ENCODE measurements at regions not wholly inside any gene's neighbourhood (a gene's known extent, or its start where the extent isn't known, plus 50 kb on each side); places are given as distances from the start of the nearest gene placed in this dataset.

- Histone ChIP-seq H3K27me3 (no peaks in the 10 kb centered on the region), H3K9me3 (no peaks in the 10 kb centered on the region), H3K27ac (no peak overlapping the region), H3K4me1 (no peaks in the 10 kb centered on the region), H3K4me3 (no peak overlapping the region), H3K36me3 (no peaks in the 10 kb centered on the region)
- DNase-seq (ENCODE audit: low spot score in 2 of 2), result no peak
- intact Hi-C loops (cut with DNase I), result no loop called here
- TF ChIP-seq, protein P1, sequence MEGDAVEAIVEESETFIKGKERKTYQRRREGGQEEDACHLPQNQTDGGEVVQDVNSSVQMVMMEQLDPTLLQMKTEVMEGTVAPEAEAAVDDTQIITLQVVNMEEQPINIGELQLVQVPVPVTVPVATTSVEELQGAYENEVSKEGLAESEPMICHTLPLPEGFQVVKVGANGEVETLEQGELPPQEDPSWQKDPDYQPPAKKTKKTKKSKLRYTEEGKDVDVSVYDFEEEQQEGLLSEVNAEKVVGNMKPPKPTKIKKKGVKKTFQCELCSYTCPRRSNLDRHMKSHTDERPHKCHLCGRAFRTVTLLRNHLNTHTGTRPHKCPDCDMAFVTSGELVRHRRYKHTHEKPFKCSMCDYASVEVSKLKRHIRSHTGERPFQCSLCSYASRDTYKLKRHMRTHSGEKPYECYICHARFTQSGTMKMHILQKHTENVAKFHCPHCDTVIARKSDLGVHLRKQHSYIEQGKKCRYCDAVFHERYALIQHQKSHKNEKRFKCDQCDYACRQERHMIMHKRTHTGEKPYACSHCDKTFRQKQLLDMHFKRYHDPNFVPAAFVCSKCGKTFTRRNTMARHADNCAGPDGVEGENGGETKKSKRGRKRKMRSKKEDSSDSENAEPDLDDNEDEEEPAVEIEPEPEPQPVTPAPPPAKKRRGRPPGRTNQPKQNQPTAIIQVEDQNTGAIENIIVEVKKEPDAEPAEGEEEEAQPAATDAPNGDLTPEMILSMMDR (IDR thresholded peaks at IDR 0.05), result no peak
Observed at GRCh38 chr18:1968801-1969498, 602.4 kb downstream of the METTL4 start.

DNA sequence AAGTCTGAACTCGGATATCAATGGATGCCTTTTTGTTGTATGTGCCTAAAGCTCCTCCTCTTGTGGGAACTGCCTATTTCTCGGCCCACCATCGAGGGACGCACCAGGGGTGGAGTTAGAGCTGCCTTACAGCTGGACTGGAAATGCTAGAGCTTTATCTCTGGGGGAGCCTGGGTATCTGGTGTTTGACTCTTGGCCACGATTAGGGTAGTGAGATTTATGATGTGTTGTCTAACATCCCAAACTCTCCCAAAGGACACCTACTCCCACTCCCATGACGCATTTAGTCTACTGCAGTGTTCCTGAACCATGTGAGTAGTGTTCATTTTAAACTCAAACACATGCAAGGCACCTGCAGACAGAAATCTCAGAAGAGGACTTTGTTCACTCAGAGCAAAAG is 594.8 kb downstream of the METTL4 start:
- Histone ChIP-seq H3K9me3 (no peaks in the 10 kb centered on the region), H3K4me3 (no peak overlapping the region), H3K27ac (no peak overlapping the region), H3K27me3 (no peaks in the 10 kb centered on the region), H3K36me3 (no peaks in the 10 kb centered on the region), H3K4me1 (no peaks in the 10 kb centered on the region)
- DNase-seq (ENCODE audit: low spot score in 2 of 2), result no peak
- TF ChIP-seq, protein P1 (IDR thresholded peaks at IDR 0.05), result no peak
- intact Hi-C loops (cut with DNase I), result no loop called here

- no peak for DNase-seq (ENCODE audit: low spot score in 2 of 2)
- no peaks in the 10 kb centered on the region for H3K4me1 ChIP-seq
- H3K9me3 ChIP-seq, result no peaks in the 10 kb centered on the region
- no peak overlapping the region for H3K27ac ChIP-seq
- H3K27me3 ChIP-seq, result no peaks in the 10 kb centered on the region
- TF ChIP-seq, protein P1 (IDR thresholded peaks at IDR 0.05), result no peak
- intact Hi-C loops (cut with DNase I), result no loop called here
- H3K4me3 ChIP-seq, result no peak overlapping the region
- no peaks in the 10 kb centered on the region for H3K36me3 ChIP-seq
Observed at GRCh38 chr18:1982056-1982455, 589.2 kb downstream of the METTL4 start.

GRCh38 chr18:1983746-1984515 is 587.4 kb downstream of the METTL4 start:
- Histone ChIP-seq H3K36me3 (no peaks in the 10 kb centered on the region), H3K9me3 (no peaks in the 10 kb centered on the region), H3K4me1 (no peaks in the 10 kb centered on the region), H3K4me3 (no peak overlapping the region), H3K27me3 (no peaks in the 10 kb centered on the region), H3K27ac (no peak overlapping the region)
- no peak for DNase-seq (ENCODE audit: low spot score in 2 of 2)
- TF ChIP-seq, protein P1 (IDR thresholded peaks at IDR 0.05), result no peak
- intact Hi-C loops (cut with DNase I), result no loop called here

GRCh38 chr18:1993866-1994265 is 577.4 kb downstream of the METTL4 start:
- Histone ChIP-seq H3K36me3 (no peaks in the 10 kb centered on the region), H3K27me3 (no peaks in the 10 kb centered on the region), H3K4me3 (no peak overlapping the region), H3K27ac (no peak overlapping the region), H3K4me1 (no peaks in the 10 kb centered on the region), H3K9me3 (no peaks in the 10 kb centered on the region)
- DNase-seq (ENCODE audit: low spot score in 2 of 2), result no peak
- intact Hi-C loops (cut with DNase I), result loop anchor here (10.0 kb wide), 1 partner anchor 59 kb away; no protein-coding TSS in a partner anchor
- TF ChIP-seq, protein P1 (IDR thresholded peaks at IDR 0.05), result no peak

All from ascending aorta (tissue), 2 donors.